ENCODE measurements at regions not wholly inside any gene's neighbourhood (a gene's known extent, or its start where the extent isn't known, plus 50 kb on each side); places are given as distances from the start of the nearest gene placed in this dataset.

DNA sequence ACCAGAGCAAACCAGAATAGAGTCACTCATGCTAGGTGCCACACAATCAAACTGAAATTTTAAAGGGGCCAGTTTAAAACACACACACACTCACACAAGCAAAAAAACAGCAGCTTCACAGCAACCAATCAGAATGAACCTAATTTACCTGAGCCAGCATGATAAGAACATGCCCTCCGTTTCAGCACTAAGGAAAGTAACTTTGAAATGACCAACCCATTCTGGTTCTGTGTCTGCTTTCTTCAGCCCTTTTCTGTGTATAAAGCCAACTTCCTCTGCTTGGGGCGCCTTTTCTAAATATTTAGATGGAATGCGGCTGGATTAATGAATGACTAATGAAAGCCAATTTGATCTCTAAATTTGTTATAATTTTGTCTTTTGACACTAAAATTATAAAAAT, 629.1 kb downstream of the ZEB2 start:
- Histone ChIP-seq H3K9me3 (ENCODE audit: low read length) (no peaks in the 10 kb centered on the region), H4K20me1 (ENCODE audit: low read length) (no peaks in the 10 kb centered on the region), H3K4me3 (ENCODE audit: low read length) (no peak overlapping the region), H3K27ac (ENCODE audit: low read length) (no peak overlapping the region), H2AFZ (ENCODE audit: low read length) (no peak overlapping the region), H3K4me1 (ENCODE audit: insufficient read depth, low read length) (no peaks in the 10 kb centered on the region), H3K79me2 (ENCODE audit: low read length) (no peaks in the 10 kb centered on the region), H3K4me2 (ENCODE audit: low read length) (no peak overlapping the region), H3F3A (ENCODE audit: low read length, unreplicated experiment) (no peaks in the 10 kb centered on the region), H3K9me2 (replicated peaks; ENCODE audit: low read length) (0 out of 2 replicates have a peak, but pooled peaks cover 5% of the 10 kb centered on the region), H3K27me3 (ENCODE audit: low read length) (no peaks in the 10 kb centered on the region), H3K9ac (ENCODE audit: low read length) (no peak overlapping the region), H3K36me3 (ENCODE audit: low read depth, low read length) (no peaks in the 10 kb centered on the region)
- DNase-seq (no peak), ATAC-seq (no peak)
- POLR2A ChIA-PET (ENCODE audit: unreplicated experiment): no interaction called here
- no peak for TF ChIP-seq EZH2phosphoT487 (IDR thresholded peaks at IDR 0.05; ENCODE audit: borderline replicate concordance, low read length)
- BruUV-seq (replicated peaks): no TSS peak
- intact Hi-C loops (cut with micrococcal nuclease): no loop called here
- CTCF ChIA-PET: no interaction called here

DNA sequence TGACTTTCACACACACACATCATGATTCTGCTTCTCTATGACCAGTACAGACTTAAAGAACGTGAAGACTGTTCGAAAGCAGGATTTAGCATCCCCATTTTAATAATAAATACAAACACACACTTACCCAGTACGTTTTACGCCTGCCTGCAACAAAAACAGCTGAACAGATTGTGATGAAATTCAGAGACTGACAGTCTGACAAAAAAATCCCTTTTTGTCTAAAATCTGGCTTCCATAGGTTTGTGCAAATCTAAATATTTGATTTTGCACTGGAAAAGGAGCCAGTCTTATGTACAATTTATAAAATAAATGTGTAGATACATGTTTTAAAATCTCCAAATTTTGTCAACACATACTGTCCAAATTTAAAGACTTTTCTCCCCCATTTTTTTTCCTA, 630.7 kb downstream of the ZEB2 start:
- H3K4me2 ChIP-seq (ENCODE audit: low read length): no peak overlapping the region
- ChIA-PET POLR2A (ENCODE audit: unreplicated experiment) (no interaction called here), CTCF (no interaction called here)
- H3K27me3 ChIP-seq (ENCODE audit: low read length): no peaks in the 10 kb centered on the region
- DNase-seq (no peak), ATAC-seq (no peak)
- intact Hi-C loops (cut with micrococcal nuclease): no loop called here
- no peaks in the 10 kb centered on the region for H3K9me3 ChIP-seq (ENCODE audit: low read length)
- no peaks in the 10 kb centered on the region for H3F3A ChIP-seq (ENCODE audit: low read length, unreplicated experiment)
- no peaks in the 10 kb centered on the region for H3K36me3 ChIP-seq (ENCODE audit: low read depth, low read length)
- no peaks in the 10 kb centered on the region for H4K20me1 ChIP-seq (ENCODE audit: low read length)
- 0 out of 2 replicates have a peak, but pooled peaks cover 5% of the 10 kb centered on the region for H3K9me2 ChIP-seq (replicated peaks; ENCODE audit: low read length)
- TF ChIP-seq, protein P1, sequence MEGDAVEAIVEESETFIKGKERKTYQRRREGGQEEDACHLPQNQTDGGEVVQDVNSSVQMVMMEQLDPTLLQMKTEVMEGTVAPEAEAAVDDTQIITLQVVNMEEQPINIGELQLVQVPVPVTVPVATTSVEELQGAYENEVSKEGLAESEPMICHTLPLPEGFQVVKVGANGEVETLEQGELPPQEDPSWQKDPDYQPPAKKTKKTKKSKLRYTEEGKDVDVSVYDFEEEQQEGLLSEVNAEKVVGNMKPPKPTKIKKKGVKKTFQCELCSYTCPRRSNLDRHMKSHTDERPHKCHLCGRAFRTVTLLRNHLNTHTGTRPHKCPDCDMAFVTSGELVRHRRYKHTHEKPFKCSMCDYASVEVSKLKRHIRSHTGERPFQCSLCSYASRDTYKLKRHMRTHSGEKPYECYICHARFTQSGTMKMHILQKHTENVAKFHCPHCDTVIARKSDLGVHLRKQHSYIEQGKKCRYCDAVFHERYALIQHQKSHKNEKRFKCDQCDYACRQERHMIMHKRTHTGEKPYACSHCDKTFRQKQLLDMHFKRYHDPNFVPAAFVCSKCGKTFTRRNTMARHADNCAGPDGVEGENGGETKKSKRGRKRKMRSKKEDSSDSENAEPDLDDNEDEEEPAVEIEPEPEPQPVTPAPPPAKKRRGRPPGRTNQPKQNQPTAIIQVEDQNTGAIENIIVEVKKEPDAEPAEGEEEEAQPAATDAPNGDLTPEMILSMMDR (conservative IDR thresholded peaks at IDR 0.05; ENCODE audit: low read depth, low read length): no peak
- TF ChIP-seq EZH2phosphoT487 (IDR thresholded peaks at IDR 0.05; ENCODE audit: borderline replicate concordance, low read length) (no peak), EZH2 (IDR thresholded peaks at IDR 0.05; ENCODE audit: low read length, unreplicated experiment) (no peak)
- no peak overlapping the region for H3K27ac ChIP-seq (ENCODE audit: low read length)
- no peaks in the 10 kb centered on the region for H3K4me1 ChIP-seq (ENCODE audit: insufficient read depth, low read length)
- no peaks in the 10 kb centered on the region for H3K79me2 ChIP-seq (ENCODE audit: low read length)
- no TSS peak for BruUV-seq (replicated peaks)
- H2AFZ ChIP-seq (ENCODE audit: low read length): 0 out of 2 replicates have a peak overlapping the region, but pooled peaks have one; percentile 38
- H3K4me3 ChIP-seq (ENCODE audit: low read length): no peak overlapping the region
- H3K9ac ChIP-seq (ENCODE audit: low read length): no peak overlapping the region

DNA sequence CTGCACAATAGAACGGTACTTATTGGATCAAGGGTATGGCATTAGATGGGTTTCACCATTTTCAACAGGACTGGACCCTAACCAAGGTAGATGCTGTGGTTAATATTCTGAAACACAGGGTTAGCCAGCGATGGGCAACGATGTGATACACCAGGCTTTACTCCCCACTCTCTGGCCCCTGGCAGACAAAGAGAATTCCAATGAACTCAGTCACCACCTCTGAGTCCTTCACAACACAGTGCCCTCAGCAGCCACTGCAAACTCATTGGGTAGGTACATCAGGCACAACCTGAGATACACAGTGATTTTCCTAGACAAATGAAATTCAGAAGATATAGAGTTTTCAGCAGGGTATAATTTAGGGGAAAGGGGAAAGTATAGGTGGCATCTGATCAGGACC, 634.5 kb downstream of the ZEB2 start:
- Histone ChIP-seq H3K4me3 (ENCODE audit: low read length) (no peak overlapping the region), H3K36me3 (ENCODE audit: low read depth, low read length) (no peaks in the 10 kb centered on the region), H3K9ac (ENCODE audit: low read length) (no peak overlapping the region), H3K4me1 (ENCODE audit: insufficient read depth, low read length) (no peaks in the 10 kb centered on the region), H3K4me2 (ENCODE audit: low read length) (no peak overlapping the region), H3K79me2 (ENCODE audit: low read length) (no peaks in the 10 kb centered on the region), H3K27me3 (ENCODE audit: low read length) (no peaks in the 10 kb centered on the region), H4K20me1 (ENCODE audit: low read length) (no peaks in the 10 kb centered on the region), H3K9me2 (replicated peaks; ENCODE audit: low read length) (0 out of 2 replicates have a peak, but pooled peaks cover 5% of the 10 kb centered on the region), H3K27ac (ENCODE audit: low read length) (no peak overlapping the region), H2AFZ (ENCODE audit: low read length) (no peak overlapping the region), H3K9me3 (ENCODE audit: low read length) (no peaks in the 10 kb centered on the region), H3F3A (ENCODE audit: low read length, unreplicated experiment) (no peaks in the 10 kb centered on the region)
- BruUV-seq (replicated peaks): no TSS peak
- CTCF ChIA-PET: no interaction called here
- TF ChIP-seq, protein P1 (conservative IDR thresholded peaks at IDR 0.05; ENCODE audit: low read depth, low read length): no peak
- no peak for TF ChIP-seq EZH2phosphoT487 (IDR thresholded peaks at IDR 0.05; ENCODE audit: borderline replicate concordance, low read length)
- no peak for TF ChIP-seq EZH2 (IDR thresholded peaks at IDR 0.05; ENCODE audit: low read length, unreplicated experiment)
- intact Hi-C loops (cut with micrococcal nuclease): no loop called here
- POLR2A ChIA-PET (ENCODE audit: unreplicated experiment): no interaction called here
- ATAC-seq: no peak
- DNase-seq: peak; percentile 34

Data from PC-3 (cell line).